ENCODE measurements at regions not wholly inside any gene's neighbourhood (a gene's known extent, or its start where the extent isn't known, plus 50 kb on each side); places are given as distances from the start of the nearest gene placed in this dataset.

DNA sequence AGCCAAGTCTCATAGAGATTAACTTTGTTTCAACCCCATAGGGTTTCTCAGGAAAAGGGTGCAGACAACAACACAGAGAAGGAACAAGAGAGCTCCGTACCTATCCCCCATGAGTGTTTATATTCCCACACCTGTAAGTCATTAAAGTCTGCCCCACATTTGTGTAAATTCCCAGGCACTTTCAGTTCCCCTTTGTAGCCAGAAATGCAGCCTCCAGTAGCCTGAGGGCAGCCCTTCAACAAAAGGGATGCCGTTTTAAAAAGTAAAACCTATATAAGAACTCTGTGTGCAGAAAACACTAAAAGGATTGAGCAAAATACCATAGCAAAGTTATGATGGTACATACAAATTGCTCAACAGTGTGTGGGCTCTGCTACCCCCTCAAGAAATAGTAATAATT, 59.7 kb upstream of the TMEM108 start:
- no peak for TF ChIP-seq POLR2A (IDR thresholded peaks at IDR 0.05)
- TF ChIP-seq, protein P1, sequence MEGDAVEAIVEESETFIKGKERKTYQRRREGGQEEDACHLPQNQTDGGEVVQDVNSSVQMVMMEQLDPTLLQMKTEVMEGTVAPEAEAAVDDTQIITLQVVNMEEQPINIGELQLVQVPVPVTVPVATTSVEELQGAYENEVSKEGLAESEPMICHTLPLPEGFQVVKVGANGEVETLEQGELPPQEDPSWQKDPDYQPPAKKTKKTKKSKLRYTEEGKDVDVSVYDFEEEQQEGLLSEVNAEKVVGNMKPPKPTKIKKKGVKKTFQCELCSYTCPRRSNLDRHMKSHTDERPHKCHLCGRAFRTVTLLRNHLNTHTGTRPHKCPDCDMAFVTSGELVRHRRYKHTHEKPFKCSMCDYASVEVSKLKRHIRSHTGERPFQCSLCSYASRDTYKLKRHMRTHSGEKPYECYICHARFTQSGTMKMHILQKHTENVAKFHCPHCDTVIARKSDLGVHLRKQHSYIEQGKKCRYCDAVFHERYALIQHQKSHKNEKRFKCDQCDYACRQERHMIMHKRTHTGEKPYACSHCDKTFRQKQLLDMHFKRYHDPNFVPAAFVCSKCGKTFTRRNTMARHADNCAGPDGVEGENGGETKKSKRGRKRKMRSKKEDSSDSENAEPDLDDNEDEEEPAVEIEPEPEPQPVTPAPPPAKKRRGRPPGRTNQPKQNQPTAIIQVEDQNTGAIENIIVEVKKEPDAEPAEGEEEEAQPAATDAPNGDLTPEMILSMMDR (IDR thresholded peaks at IDR 0.05), result no peak

All from uterus (tissue), 2 donors.